ENCODE measurements at regions not wholly inside any gene's neighbourhood (a gene's known extent, or its start where the extent isn't known, plus 50 kb on each side); places are given as distances from the start of the nearest gene placed in this dataset.

GRCh38 chr1:88540255-88540654 lies 143.8 kb upstream of the PKN2 start:
- no peaks in the 10 kb centered on the region for H3K27me3 ChIP-seq
- TF ChIP-seq, protein P1, sequence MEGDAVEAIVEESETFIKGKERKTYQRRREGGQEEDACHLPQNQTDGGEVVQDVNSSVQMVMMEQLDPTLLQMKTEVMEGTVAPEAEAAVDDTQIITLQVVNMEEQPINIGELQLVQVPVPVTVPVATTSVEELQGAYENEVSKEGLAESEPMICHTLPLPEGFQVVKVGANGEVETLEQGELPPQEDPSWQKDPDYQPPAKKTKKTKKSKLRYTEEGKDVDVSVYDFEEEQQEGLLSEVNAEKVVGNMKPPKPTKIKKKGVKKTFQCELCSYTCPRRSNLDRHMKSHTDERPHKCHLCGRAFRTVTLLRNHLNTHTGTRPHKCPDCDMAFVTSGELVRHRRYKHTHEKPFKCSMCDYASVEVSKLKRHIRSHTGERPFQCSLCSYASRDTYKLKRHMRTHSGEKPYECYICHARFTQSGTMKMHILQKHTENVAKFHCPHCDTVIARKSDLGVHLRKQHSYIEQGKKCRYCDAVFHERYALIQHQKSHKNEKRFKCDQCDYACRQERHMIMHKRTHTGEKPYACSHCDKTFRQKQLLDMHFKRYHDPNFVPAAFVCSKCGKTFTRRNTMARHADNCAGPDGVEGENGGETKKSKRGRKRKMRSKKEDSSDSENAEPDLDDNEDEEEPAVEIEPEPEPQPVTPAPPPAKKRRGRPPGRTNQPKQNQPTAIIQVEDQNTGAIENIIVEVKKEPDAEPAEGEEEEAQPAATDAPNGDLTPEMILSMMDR (IDR thresholded peaks at IDR 0.05), result no peak
- intact Hi-C loops (cut with DNase I), result no loop called here
- no peak overlapping the region for H3K4me3 ChIP-seq
- no peaks in the 10 kb centered on the region for H3K4me1 ChIP-seq
- H3K27ac ChIP-seq, result no peak overlapping the region
- H3K9me3 ChIP-seq, result no peaks in the 10 kb centered on the region
- H3K36me3 ChIP-seq, result no peaks in the 10 kb centered on the region
- DNase-seq (ENCODE audit: low spot score in 2 of 2), result no peak

DNA sequence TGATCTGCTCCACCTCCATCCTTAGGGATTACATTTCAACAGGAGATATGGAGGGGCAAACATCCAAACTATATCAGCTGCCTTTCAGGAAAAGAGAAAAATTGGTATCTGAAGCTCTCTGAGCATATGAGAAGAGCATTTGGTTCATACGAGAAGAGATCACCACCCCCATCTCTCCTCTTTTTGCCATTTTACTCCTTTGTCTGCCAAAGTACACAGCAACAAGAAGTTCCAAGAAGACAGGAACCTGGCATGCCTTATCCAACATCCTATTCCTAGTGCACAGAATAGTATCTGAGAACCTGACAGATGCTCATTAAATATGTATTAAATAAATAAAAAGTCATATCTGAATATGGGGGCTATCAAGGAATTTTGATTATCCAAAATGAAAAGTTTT lies 142.5 kb upstream of the PKN2 start:
- no peaks in the 10 kb centered on the region for H3K27me3 ChIP-seq
- H3K27ac ChIP-seq, result no peak overlapping the region
- no peaks in the 10 kb centered on the region for H3K36me3 ChIP-seq
- intact Hi-C loops (cut with DNase I), result no loop called here
- TF ChIP-seq, protein P1 (IDR thresholded peaks at IDR 0.05), result no peak
- no peaks in the 10 kb centered on the region for H3K4me1 ChIP-seq
- no peak for DNase-seq (ENCODE audit: low spot score in 2 of 2)
- H3K9me3 ChIP-seq, result no peaks in the 10 kb centered on the region
- no peak overlapping the region for H3K4me3 ChIP-seq

GRCh38 chr1:88544195-88544594 lies 139.9 kb upstream of the PKN2 start:
- TF ChIP-seq, protein P1 (IDR thresholded peaks at IDR 0.05), result no peak
- Histone ChIP-seq H3K36me3 (no peaks in the 10 kb centered on the region), H3K9me3 (no peaks in the 10 kb centered on the region), H3K27me3 (no peaks in the 10 kb centered on the region), H3K27ac (no peak overlapping the region), H3K4me3 (no peak overlapping the region), H3K4me1 (no peaks in the 10 kb centered on the region)
- intact Hi-C loops (cut with DNase I), result no loop called here
- DNase-seq (ENCODE audit: low spot score in 2 of 2), result no peak

DNA sequence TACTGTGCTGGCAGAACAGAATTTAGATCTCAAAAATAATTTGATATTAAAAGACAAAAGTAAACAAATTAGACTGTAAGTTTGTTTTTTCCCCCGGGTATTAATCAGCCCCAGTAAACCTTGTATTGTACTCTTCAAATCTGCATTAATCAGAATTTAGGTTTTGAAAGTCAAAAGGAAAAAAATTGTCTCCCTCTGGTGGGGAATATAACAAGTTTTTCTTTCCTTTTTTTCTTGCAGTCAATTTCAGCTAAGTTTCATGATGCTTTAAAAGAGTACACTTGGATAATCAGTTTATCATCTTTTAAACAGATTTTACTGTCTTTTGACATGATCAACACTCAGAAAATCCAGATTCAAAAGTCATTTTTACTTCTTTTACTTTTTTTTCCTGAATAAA lies 134.5 kb upstream of the PKN2 start:
- TF ChIP-seq, protein P1 (IDR thresholded peaks at IDR 0.05), result no peak
- Histone ChIP-seq H3K4me3 (no peak overlapping the region), H3K9me3 (no peaks in the 10 kb centered on the region), H3K4me1 (no peaks in the 10 kb centered on the region), H3K27ac (no peak overlapping the region), H3K27me3 (no peaks in the 10 kb centered on the region), H3K36me3 (no peaks in the 10 kb centered on the region)
- no peak for DNase-seq (ENCODE audit: low spot score in 2 of 2)
- intact Hi-C loops (cut with DNase I), result no loop called here

GRCh38 chr1:88552226-88552625 lies 131.8 kb upstream of the PKN2 start:
- TF ChIP-seq, protein P1 (IDR thresholded peaks at IDR 0.05), result no peak
- no peak for DNase-seq (ENCODE audit: low spot score in 2 of 2)
- Histone ChIP-seq H3K9me3 (no peaks in the 10 kb centered on the region), H3K4me1 (no peaks in the 10 kb centered on the region), H3K27ac (no peak overlapping the region), H3K27me3 (no peaks in the 10 kb centered on the region), H3K4me3 (no peak overlapping the region), H3K36me3 (no peaks in the 10 kb centered on the region)
- intact Hi-C loops (cut with DNase I), result no loop called here

DNA sequence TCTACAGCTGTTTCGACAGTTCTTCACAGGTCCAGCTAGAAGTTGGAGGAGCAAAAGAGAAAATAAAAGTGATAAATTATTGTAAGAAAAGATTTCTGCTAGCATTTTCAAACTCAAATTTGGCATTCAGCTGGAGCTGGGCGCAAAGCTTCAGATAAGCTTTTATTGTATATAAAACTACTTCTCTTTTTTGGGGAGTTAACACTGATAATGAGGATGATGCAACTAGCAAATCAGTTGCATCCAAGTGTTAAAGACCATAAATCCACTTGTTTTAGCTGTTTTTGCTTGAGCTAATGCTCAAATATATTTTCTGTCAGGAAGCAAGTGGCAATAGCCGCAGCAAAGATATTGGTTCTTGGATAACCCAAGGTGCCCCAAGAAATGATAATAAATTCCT lies 127.1 kb upstream of the PKN2 start:
- Histone ChIP-seq H3K36me3 (no peaks in the 10 kb centered on the region), H3K4me3 (no peak overlapping the region), H3K27ac (no peak overlapping the region), H3K9me3 (no peaks in the 10 kb centered on the region), H3K27me3 (no peaks in the 10 kb centered on the region), H3K4me1 (no peaks in the 10 kb centered on the region)
- no peak for DNase-seq (ENCODE audit: low spot score in 2 of 2)
- intact Hi-C loops (cut with DNase I), result no loop called here
- TF ChIP-seq, protein P1 (IDR thresholded peaks at IDR 0.05), result no peak

All from ascending aorta (tissue), 2 donors.